ENCODE measurements at regions not wholly inside any gene's neighbourhood (a gene's known extent, or its start where the extent isn't known, plus 50 kb on each side); places are given as distances from the start of the nearest gene placed in this dataset.

DNA sequence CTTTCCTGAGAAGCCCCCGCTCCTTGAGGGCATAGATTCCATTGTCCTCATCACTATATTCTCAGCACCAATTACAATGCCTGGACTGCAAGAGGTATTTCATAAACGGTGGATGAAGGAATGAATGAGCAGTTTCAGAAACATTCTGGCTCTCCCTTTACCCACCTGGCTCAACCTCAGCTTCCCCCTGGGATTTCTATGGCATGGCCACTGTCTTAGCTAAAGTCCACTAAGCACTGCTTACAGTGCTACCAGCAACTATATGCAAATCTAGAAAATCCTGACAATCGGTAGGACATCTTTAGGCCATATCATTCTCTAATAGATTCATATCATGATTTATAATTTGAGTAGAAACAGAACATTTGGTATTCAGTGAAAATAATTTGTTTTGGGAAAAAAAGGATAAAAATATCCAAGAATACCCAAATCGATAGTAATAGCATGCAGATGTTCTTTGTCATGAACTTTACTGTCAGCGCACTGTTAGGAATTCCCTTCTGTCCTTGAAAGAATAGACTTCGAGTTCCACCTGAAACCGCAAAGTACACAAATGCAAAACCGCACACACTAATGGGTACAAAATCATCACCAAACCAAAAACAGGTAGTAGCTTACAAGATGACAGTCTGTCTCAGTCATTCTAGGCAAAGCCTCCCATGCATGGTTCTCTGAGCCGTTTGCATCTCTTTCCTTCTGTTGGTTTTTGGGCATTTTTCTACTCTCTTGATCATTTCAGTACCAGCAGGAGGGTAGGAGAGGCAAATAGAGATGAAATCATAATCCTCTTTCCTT, 303.6 kb upstream of the ID2 start:
- intact Hi-C loops (cut with micrococcal nuclease) = no loop called here
- TF ChIP-seq, protein P1, sequence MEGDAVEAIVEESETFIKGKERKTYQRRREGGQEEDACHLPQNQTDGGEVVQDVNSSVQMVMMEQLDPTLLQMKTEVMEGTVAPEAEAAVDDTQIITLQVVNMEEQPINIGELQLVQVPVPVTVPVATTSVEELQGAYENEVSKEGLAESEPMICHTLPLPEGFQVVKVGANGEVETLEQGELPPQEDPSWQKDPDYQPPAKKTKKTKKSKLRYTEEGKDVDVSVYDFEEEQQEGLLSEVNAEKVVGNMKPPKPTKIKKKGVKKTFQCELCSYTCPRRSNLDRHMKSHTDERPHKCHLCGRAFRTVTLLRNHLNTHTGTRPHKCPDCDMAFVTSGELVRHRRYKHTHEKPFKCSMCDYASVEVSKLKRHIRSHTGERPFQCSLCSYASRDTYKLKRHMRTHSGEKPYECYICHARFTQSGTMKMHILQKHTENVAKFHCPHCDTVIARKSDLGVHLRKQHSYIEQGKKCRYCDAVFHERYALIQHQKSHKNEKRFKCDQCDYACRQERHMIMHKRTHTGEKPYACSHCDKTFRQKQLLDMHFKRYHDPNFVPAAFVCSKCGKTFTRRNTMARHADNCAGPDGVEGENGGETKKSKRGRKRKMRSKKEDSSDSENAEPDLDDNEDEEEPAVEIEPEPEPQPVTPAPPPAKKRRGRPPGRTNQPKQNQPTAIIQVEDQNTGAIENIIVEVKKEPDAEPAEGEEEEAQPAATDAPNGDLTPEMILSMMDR (IDR thresholded peaks at IDR 0.05) = no peak
- ATAC-seq (ENCODE audit: low read depth) = no peak
- POLR2A ChIA-PET = no interaction called here
- CTCF ChIA-PET = interaction anchor here (0.6 kb wide), 1 partner anchor 31 kb away, joined by 3 read pairs; no protein-coding TSS in a partner anchor
- Mint-ChIP-seq H3K27ac (no peak overlapping the region), H3K27me3 (peaks cover 39% of the 10 kb centered on the region), H3K9me3 (peaks cover 3% of the 10 kb centered on the region), H3K4me3 (no peak overlapping the region), H3K36me3 (ENCODE audit: low read depth) (no peaks in the 10 kb centered on the region), H3K4me1 (peaks cover 8% of the 10 kb centered on the region)
- no peak for DNase-seq

DNA sequence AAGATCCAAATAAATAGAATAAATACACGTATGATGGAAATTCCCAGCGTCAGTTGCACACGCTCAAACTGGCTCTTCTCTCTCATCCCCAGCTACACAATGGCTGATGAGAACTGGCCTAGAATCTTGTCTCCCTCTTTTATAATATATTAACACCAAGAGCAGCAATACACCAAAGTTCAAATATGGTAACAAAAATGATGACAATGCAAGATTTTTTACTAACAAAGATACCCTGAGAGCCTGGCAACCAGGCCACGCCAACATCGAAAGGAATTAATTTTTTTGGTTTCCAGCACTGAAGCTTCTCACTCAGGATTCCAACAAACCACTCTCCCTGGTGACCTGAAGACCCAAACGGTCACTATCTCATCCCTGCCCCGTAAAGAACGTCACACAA, 302.7 kb upstream of the ID2 start:
- H3K27ac Mint-ChIP-seq = no peak overlapping the region
- no peak for ATAC-seq (ENCODE audit: low read depth)
- H3K36me3 Mint-ChIP-seq (ENCODE audit: low read depth) = no peaks in the 10 kb centered on the region
- no peak overlapping the region for H3K4me3 Mint-ChIP-seq
- H3K27me3 Mint-ChIP-seq = peaks cover 38% of the 10 kb centered on the region
- ChIA-PET POLR2A (no interaction called here), CTCF (interaction anchor here (0.6 kb wide), 1 partner anchor 30 kb away, joined by 3 read pairs; no protein-coding TSS in a partner anchor)
- no peaks in the 10 kb centered on the region for H3K9me3 Mint-ChIP-seq
- DNase-seq = no peak
- intact Hi-C loops (cut with micrococcal nuclease) = no loop called here
- TF ChIP-seq, protein P1 (IDR thresholded peaks at IDR 0.05) = no peak
- H3K4me1 Mint-ChIP-seq = peaks cover 8% of the 10 kb centered on the region

DNA sequence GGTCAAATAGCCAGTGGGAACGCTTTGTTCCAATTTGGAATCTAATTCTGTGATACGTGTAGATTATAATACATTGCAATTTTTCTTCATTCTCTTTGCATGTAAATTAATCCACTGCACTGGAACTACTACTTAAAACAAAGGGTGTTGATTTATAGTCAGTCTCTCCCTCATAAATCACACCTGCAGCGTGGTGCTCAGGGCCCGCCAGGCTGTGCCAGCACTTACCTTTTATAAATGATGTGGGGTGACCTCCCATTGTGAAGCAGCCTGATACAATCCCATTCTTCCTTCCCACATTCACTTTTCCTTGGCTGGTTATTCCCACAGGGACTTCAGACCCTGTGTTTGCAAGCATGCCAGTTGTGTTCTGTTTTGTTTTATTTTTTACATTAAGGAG, 302.3 kb upstream of the ID2 start:
- no peak overlapping the region for H3K27ac Mint-ChIP-seq
- POLR2A ChIA-PET = no interaction called here
- DNase-seq = no peak
- no peak overlapping the region for H3K4me3 Mint-ChIP-seq
- H3K36me3 Mint-ChIP-seq (ENCODE audit: low read depth) = no peaks in the 10 kb centered on the region
- intact Hi-C loops (cut with micrococcal nuclease) = no loop called here
- peaks cover 39% of the 10 kb centered on the region for H3K27me3 Mint-ChIP-seq
- peaks cover 8% of the 10 kb centered on the region for H3K4me1 Mint-ChIP-seq
- CTCF ChIA-PET = no interaction called here
- TF ChIP-seq, protein P1 (IDR thresholded peaks at IDR 0.05) = no peak
- ATAC-seq (ENCODE audit: low read depth) = no peak
- no peaks in the 10 kb centered on the region for H3K9me3 Mint-ChIP-seq

DNA sequence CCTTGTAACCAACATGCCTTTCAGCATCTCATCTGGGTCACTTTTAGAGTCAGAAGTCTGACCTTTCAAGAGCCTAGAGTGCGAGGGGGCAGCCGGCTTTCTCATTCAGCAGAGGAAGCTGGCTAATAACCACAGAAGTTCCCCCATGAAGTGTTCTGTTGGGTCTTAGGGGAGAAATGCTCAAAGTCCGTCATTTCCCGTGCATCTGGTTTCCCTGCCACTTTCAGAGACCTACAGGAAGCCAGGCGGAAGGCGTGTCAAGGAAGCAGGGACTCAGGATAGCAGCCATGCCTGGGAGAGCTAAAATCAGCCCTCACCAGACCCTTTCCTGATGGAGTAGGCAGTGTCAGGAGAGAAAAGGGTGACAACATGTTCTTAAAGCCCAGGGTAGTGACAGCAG, 301.8 kb upstream of the ID2 start:
- ChIA-PET CTCF (no interaction called here), POLR2A (no interaction called here)
- ATAC-seq (ENCODE audit: low read depth) (no peak), DNase-seq (no peak)
- intact Hi-C loops (cut with micrococcal nuclease) = no loop called here
- peaks cover 39% of the 10 kb centered on the region for H3K27me3 Mint-ChIP-seq
- H3K36me3 Mint-ChIP-seq (ENCODE audit: low read depth) = no peaks in the 10 kb centered on the region
- H3K9me3 Mint-ChIP-seq = no peaks in the 10 kb centered on the region
- H3K4me1 Mint-ChIP-seq = peaks cover 8% of the 10 kb centered on the region
- H3K27ac Mint-ChIP-seq = no peak overlapping the region
- TF ChIP-seq, protein P1 (IDR thresholded peaks at IDR 0.05) = no peak
- H3K4me3 Mint-ChIP-seq = no peak overlapping the region

DNA sequence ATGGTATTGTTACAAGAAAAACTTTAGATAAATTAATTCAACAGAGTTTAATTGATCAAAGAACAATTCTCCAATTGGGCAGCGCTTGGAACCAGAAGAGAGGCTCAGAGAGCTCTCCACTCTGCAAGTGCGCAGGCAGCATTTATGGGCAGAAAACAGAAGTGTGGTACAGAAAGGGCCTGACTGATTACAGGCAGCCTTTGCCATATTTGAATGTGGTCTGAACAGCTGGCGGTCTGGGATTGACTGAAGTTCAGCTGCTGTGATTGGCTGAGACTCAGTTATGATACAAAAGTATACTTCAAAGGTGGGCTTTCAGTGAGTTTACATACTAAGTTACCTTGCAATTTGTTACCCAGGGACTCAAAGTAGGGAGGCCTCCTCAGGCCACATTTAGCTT, 301.3 kb upstream of the ID2 start:
- POLR2A ChIA-PET = interaction anchor here (1.0 kb wide), 1 partner anchor 163 kb away, joined by 5 read pairs; no protein-coding TSS in a partner anchor
- TF ChIP-seq, protein P1 (IDR thresholded peaks at IDR 0.05) = no peak
- H3K27me3 Mint-ChIP-seq = peaks cover 39% of the 10 kb centered on the region
- no peak overlapping the region for H3K27ac Mint-ChIP-seq
- peaks cover 8% of the 10 kb centered on the region for H3K4me1 Mint-ChIP-seq
- DNase-seq (no peak), ATAC-seq (ENCODE audit: low read depth) (peak; percentile 28)
- intact Hi-C loops (cut with micrococcal nuclease) = no loop called here
- H3K9me3 Mint-ChIP-seq = no peaks in the 10 kb centered on the region
- no peak overlapping the region for H3K4me3 Mint-ChIP-seq
- no peaks in the 10 kb centered on the region for H3K36me3 Mint-ChIP-seq (ENCODE audit: low read depth)
- CTCF ChIA-PET = no interaction called here

Measured in activated B cell treated with CpG ODN at 0.5 μM for 24 hours (primary cell).